GM19467 (cell line): ENCODE measurements at regions not wholly inside any gene's neighbourhood (a gene's known extent, or its start where the extent isn't known, plus 50 kb on each side); places are given as distances from the start of the nearest gene placed in this dataset.

Experiments used
- ATAC-seq: cut with Tn5 transposase; IDR thresholded peaks from one replicate; pipeline ENCODE4 v1.9.1; 2021; ENCODE audit warnings: mild to moderate bottlenecking, moderate library complexity; ENCODE audit not compliant: unreplicated experiment

- no peak for ATAC-seq
These were observed 55.1 kb downstream of the KIF4B start for GRCh38 chr5:155068616-155069100.

- no peak for ATAC-seq
These were observed 56.4 kb downstream of the KIF4B start for GRCh38 chr5:155069961-155070360.

- no peak for ATAC-seq
These were observed 57.2 kb downstream of the KIF4B start for GRCh38 chr5:155070781-155071180.

- no peak for ATAC-seq
These were observed 62.8 kb downstream of the KIF4B start for GRCh38 chr5:155076379-155076778.

GRCh38 chr5:155079698-155080097 lies 66.1 kb downstream of the KIF4B start:
- ATAC-seq: no peak

GRCh38 chr5:155080721-155081120 lies 67.2 kb downstream of the KIF4B start:
- ATAC-seq: no peak

GRCh38 chr5:155081618-155082017 lies 68.1 kb downstream of the KIF4B start:
- no peak for ATAC-seq

- no peak for ATAC-seq
These were observed 68.8 kb downstream of the KIF4B start for GRCh38 chr5:155082401-155082800.

- no peak for ATAC-seq
These were observed 71.9 kb downstream of the KIF4B start for GRCh38 chr5:155085282-155085989.

GRCh38 chr5:155087036-155087435 lies 73.5 kb downstream of the KIF4B start:
- ATAC-seq: no peak

GRCh38 chr5:155088811-155089210 lies 75.3 kb downstream of the KIF4B start:
- no peak for ATAC-seq

GRCh38 chr5:155089643-155090042 lies 76.1 kb downstream of the KIF4B start:
- no peak for ATAC-seq

GRCh38 chr5:155091063-155091648 lies 77.6 kb downstream of the KIF4B start:
- no peak for ATAC-seq

GRCh38 chr5:155091768-155092717 lies 78.5 kb downstream of the KIF4B start:
- ATAC-seq: no peak

GRCh38 chr5:155094455-155094854 lies 80.9 kb downstream of the KIF4B start:
- ATAC-seq: no peak

- ATAC-seq: no peak
These were observed 84.4 kb downstream of the KIF4B start for GRCh38 chr5:155097995-155098394.

GRCh38 chr5:155098433-155098832 lies 84.9 kb downstream of the KIF4B start:
- no peak for ATAC-seq

GRCh38 chr5:155101697-155102096 lies 88.1 kb downstream of the KIF4B start:
- ATAC-seq: no peak

GRCh38 chr5:155103146-155103545 lies 89.6 kb downstream of the KIF4B start:
- ATAC-seq: no peak

GRCh38 chr5:155104441-155104840 lies 90.9 kb downstream of the KIF4B start:
- ATAC-seq: no peak

GRCh38 chr5:155106221-155106620 lies 92.7 kb downstream of the KIF4B start:
- no peak for ATAC-seq
